ENCODE measurements at regions not wholly inside any gene's neighbourhood (a gene's known extent, or its start where the extent isn't known, plus 50 kb on each side); places are given as distances from the start of the nearest gene placed in this dataset.
"Not testable (repeated sequence)": the region's sequence is repeated elsewhere in the genome, so short reads cannot be mapped to it uniquely, and the experiment has no call there.

DNA sequence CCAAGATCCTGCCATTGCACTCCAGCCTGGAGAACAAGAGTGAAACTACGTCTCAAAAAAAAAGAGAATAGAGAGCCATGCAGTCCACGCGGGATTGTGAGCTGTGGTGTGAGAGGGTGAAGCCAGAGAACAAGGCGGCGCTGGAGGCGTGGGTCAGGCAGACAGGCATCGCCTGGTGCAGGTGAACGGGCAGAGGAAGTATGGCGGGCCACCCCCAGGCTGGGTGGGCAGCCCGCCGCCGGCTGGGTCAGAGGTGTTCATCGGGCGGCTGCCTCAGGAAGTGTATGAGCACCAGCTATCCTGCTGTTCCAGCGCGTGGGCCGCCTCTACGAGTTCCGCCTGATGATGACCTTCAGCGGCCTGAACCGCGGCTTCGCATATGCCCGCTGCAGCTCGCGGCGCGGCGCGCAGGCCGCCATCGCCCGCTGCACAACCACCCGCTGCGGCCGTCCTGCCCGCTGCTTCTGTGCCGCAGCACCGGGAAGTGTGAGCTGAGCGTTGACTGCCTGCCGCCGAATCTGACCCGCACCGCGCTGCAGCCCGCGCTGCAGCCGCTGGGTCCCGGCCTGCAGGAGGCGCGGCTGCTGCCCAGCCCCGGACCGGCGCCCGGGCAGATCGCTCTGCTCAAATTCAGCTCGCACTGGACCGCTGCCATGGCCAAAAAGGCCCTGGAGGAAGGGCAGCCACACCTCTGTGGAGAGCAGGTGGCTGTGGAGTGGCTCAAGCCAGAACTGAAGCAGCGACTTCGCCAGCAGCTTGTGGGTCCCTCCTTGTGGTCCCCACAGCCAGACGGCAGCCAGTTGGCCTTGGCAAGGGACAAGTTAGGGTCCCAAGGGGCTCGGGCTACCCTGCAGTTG is 95.5 kb upstream of the PLEKHM1 start:
- in situ Hi-C loops (cut with MboI; ENCODE audit: low sequenced_read_pairs) = loop anchor here (25.0 kb wide), 4 partner anchors 374 to 1151 kb away; partner anchors contain the start of gene FMNL1
- 0 out of 2 replicates have a peak overlapping the region, but pooled peaks have one; percentile 11 for H3K23ac ChIP-seq (ENCODE audit: low read depth, low read length)
- H3K56ac ChIP-seq (ENCODE audit: extremely low read depth, insufficient read depth, low read length); BruUV-seq (replicated peaks); H2BK15ac ChIP-seq (ENCODE audit: low read depth, low read length); H3K27me3 ChIP-seq (ENCODE audit: control insufficient read depth, insufficient read depth, low read length); H3K9me1 ChIP-seq (ENCODE audit: insufficient read depth, low read length); H2AK9ac ChIP-seq (replicated peaks; ENCODE audit: low read depth, low read length, poor library complexity); H3K18ac ChIP-seq (ENCODE audit: low read depth, low read length); intact Hi-C loops (cut with micrococcal nuclease); H3K4me1 ChIP-seq (ENCODE audit: control insufficient read depth, insufficient read depth, low read length); H2BK20ac ChIP-seq (ENCODE audit: low read depth, low read length); dilution Hi-C loops (cut with HindIII; ENCODE audit: low sequenced_read_pairs, unreplicated experiment); H3K9me3 ChIP-seq (ENCODE audit: control insufficient read depth, insufficient read depth, low read length); H3K36me3 ChIP-seq (ENCODE audit: control insufficient read depth, insufficient read depth, low read length); H4K91ac ChIP-seq (ENCODE audit: insufficient read depth, low read depth, low read length); H4K5ac ChIP-seq (ENCODE audit: low read depth, low read length); H2AK5ac ChIP-seq (ENCODE audit: low read depth, low read length); H3K4ac ChIP-seq (ENCODE audit: low read depth, low read length); H2BK120ac ChIP-seq (ENCODE audit: low read depth, low read length); H2BK5ac ChIP-seq (ENCODE audit: low read depth, low read length, poor library complexity, severe bottlenecking); H4K20me1 ChIP-seq (ENCODE audit: insufficient read depth, low read length); H3K14ac ChIP-seq (replicated peaks; ENCODE audit: low read depth, low read length); POLR2A ChIA-PET (ENCODE audit: unreplicated experiment); H3K27ac ChIP-seq (ENCODE audit: insufficient read depth, low read length): not testable (repeated sequence)
- CTCF ChIA-PET = interaction anchor here (0.6 kb wide), 1 partner anchor 680 kb away, joined by 3 read pairs; no protein-coding TSS in a partner anchor
- H3K79me1 ChIP-seq (ENCODE audit: low read depth in 1 of 2, low read length in 2 of 2) = peaks cover 15 to 30% of the 10 kb centered on the region in 2 experiments
- H2AFZ ChIP-seq (replicated peaks; ENCODE audit: low read length, poor library complexity) = peak overlapping the region; percentile 77
- WGBS, 2 experiments (ENCODE audit: extremely low coverage in 2 of 2, insufficient read length in 1 of 2) = no CpG with 5 or more reads among the region's 62 CpGs
- peak overlapping the region; percentile 45 for H3K4me3 ChIP-seq (ENCODE audit: insufficient read depth, low read depth, low read length)
- H4K8ac ChIP-seq (ENCODE audit: low read depth in 2 of 2, low read length in 2 of 2) = peak overlapping the region in 1 of 2 experiments; percentile 72; a peak in 2 of 4 replicates
- H3K4me2 ChIP-seq (ENCODE audit: low read depth, low read length) = peak overlapping the region; percentile 71
- TF ChIP-seq, protein P1, sequence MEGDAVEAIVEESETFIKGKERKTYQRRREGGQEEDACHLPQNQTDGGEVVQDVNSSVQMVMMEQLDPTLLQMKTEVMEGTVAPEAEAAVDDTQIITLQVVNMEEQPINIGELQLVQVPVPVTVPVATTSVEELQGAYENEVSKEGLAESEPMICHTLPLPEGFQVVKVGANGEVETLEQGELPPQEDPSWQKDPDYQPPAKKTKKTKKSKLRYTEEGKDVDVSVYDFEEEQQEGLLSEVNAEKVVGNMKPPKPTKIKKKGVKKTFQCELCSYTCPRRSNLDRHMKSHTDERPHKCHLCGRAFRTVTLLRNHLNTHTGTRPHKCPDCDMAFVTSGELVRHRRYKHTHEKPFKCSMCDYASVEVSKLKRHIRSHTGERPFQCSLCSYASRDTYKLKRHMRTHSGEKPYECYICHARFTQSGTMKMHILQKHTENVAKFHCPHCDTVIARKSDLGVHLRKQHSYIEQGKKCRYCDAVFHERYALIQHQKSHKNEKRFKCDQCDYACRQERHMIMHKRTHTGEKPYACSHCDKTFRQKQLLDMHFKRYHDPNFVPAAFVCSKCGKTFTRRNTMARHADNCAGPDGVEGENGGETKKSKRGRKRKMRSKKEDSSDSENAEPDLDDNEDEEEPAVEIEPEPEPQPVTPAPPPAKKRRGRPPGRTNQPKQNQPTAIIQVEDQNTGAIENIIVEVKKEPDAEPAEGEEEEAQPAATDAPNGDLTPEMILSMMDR (conservative IDR thresholded peaks at IDR 0.05; ENCODE audit: low read depth, low read length) = 0 out of 2 replicates have a peak, but pooled peaks have one; percentile 15
- peak overlapping the region; percentile 24; the same call in 1 of the 2 replicates for H3K9ac ChIP-seq (ENCODE audit: low read depth, low read length)
- ATAC-seq (ENCODE audit: low read depth) = peak; percentile 53
- DNase-seq = peak; percentile 26

DNA sequence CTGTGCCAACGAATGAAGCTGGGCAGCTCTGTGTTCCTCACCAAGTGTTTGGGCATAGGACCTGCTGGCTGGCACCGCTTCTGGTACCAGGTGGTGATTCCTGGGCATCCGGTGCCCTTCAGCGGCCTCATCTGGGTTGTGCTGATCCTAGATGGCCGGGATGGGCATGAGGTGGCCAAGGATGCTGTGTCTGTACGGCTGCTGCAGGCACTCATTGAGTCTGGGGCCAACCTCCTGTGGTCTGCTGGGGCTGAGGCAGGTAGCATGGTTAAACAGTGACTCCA is 96.1 kb upstream of the PLEKHM1 start:
- intact Hi-C loops (cut with micrococcal nuclease); DNase-seq; H2BK5ac ChIP-seq (ENCODE audit: low read depth, low read length, poor library complexity, severe bottlenecking); dilution Hi-C loops (cut with HindIII; ENCODE audit: low sequenced_read_pairs, unreplicated experiment); H3K4me1 ChIP-seq (ENCODE audit: control insufficient read depth, insufficient read depth, low read length); H4K8ac ChIP-seq (ENCODE audit: low read depth in 2 of 2, low read length in 2 of 2); CTCF ChIA-PET; H3K27me3 ChIP-seq (ENCODE audit: control insufficient read depth, insufficient read depth, low read length); H4K91ac ChIP-seq (ENCODE audit: insufficient read depth, low read depth, low read length); H3K56ac ChIP-seq (ENCODE audit: extremely low read depth, insufficient read depth, low read length); H3K23ac ChIP-seq (ENCODE audit: low read depth, low read length); H4K20me1 ChIP-seq (ENCODE audit: insufficient read depth, low read length); H3K9ac ChIP-seq (ENCODE audit: low read depth, low read length); H2BK20ac ChIP-seq (ENCODE audit: low read depth, low read length); H3K36me3 ChIP-seq (ENCODE audit: control insufficient read depth, insufficient read depth, low read length); ATAC-seq (ENCODE audit: low read depth); H3K9me3 ChIP-seq (ENCODE audit: control insufficient read depth, insufficient read depth, low read length); H3K4me3 ChIP-seq (ENCODE audit: insufficient read depth, low read depth, low read length); H2AK9ac ChIP-seq (replicated peaks; ENCODE audit: low read depth, low read length, poor library complexity); H3K14ac ChIP-seq (replicated peaks; ENCODE audit: low read depth, low read length); H3K4me2 ChIP-seq (ENCODE audit: low read depth, low read length); H2AFZ ChIP-seq (replicated peaks; ENCODE audit: low read length, poor library complexity); H3K27ac ChIP-seq (ENCODE audit: insufficient read depth, low read length); BruUV-seq (replicated peaks); H4K5ac ChIP-seq (ENCODE audit: low read depth, low read length); POLR2A ChIA-PET (ENCODE audit: unreplicated experiment); H3K4ac ChIP-seq (ENCODE audit: low read depth, low read length); H3K9me1 ChIP-seq (ENCODE audit: insufficient read depth, low read length); H2AK5ac ChIP-seq (ENCODE audit: low read depth, low read length); H2BK120ac ChIP-seq (ENCODE audit: low read depth, low read length); H3K18ac ChIP-seq (ENCODE audit: low read depth, low read length); H2BK15ac ChIP-seq (ENCODE audit: low read depth, low read length): not testable (repeated sequence)
- WGBS, 2 experiments (ENCODE audit: extremely low coverage in 2 of 2, insufficient read length in 1 of 2) = no CpG with 5 or more reads among the region's 6 CpGs
- peaks cover 15 to 26% of the 10 kb centered on the region in 2 experiments for H3K79me1 ChIP-seq (ENCODE audit: low read depth in 1 of 2, low read length in 2 of 2)
- in situ Hi-C loops (cut with MboI; ENCODE audit: low sequenced_read_pairs) = loop anchor here (25.0 kb wide), 4 partner anchors 374 to 1151 kb away; partner anchors contain the start of gene FMNL1
